ENCODE measurements at regions not wholly inside any gene's neighbourhood (a gene's known extent, or its start where the extent isn't known, plus 50 kb on each side); places are given as distances from the start of the nearest gene placed in this dataset.
"Not testable (repeated sequence)": the region's sequence is repeated elsewhere in the genome, so short reads cannot be mapped to it uniquely, and the experiment has no call there.

DNA sequence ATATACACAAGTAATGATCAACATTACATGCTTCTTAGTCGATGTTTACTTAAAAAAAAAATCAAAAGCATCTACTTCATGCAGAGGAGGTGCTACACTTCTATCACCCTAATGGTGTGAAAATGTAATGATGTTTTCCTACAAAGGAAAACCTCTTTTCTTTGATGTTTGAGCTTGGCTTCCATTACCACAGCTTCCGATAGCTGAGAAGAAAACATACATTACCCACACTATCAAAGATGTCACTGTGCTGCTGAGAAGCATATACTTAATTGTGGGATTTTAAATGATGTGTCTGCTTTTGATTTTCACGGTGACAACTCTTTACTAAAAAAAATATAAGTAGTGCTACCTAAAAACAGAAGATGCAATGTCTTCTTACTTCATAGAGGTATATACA, 200.2 kb upstream of the PHF14 start:
- DNase-seq (ENCODE audit: extremely low read depth, low read depth) = no peak

DNA sequence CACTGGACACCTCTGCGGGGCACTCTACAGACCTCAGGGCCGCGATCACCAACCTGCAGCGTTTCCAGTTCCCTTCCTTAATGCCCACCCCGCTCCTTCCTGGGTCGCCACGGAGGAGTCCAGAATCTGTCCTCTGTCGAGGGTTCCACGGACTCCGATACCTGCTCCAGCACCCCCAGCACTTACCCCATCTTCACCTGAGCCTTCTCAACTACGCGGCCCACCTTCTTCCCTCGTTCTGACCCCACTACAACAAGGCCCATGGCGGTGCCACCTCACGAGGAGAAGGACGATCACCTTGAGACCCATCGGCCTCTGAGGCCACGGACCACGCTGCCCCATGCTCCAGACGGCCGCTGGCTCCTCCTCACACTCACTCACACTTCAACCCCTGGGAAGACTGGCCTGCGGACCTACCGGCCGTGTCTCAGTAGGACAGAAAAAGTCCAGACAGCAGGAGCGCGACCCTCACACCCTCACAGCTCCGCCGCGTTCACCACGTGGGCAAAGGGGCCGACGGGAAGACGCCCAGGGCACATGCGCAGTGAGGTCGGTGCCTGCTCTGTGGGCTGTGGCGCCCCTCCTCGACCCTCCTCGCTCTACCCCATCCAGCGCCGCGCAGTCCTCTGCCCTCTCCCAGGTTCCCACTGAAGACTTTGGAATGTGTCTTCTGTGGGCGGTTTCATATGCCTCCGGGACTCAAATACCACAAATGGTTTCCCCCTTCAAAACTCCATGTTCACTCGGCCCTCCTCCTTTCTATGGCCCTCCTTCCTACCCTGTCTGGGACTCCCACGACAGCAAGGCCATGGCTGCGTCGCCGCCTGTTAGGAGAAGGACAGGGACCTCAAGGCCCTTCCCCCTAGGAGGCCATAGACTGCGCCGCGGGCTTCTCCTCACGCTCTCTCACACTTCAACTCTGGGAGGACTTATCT, 193.9 kb upstream of the PHF14 start:
- no peak for DNase-seq (ENCODE audit: extremely low read depth, low read depth)
- TF ChIP-seq, protein P1, sequence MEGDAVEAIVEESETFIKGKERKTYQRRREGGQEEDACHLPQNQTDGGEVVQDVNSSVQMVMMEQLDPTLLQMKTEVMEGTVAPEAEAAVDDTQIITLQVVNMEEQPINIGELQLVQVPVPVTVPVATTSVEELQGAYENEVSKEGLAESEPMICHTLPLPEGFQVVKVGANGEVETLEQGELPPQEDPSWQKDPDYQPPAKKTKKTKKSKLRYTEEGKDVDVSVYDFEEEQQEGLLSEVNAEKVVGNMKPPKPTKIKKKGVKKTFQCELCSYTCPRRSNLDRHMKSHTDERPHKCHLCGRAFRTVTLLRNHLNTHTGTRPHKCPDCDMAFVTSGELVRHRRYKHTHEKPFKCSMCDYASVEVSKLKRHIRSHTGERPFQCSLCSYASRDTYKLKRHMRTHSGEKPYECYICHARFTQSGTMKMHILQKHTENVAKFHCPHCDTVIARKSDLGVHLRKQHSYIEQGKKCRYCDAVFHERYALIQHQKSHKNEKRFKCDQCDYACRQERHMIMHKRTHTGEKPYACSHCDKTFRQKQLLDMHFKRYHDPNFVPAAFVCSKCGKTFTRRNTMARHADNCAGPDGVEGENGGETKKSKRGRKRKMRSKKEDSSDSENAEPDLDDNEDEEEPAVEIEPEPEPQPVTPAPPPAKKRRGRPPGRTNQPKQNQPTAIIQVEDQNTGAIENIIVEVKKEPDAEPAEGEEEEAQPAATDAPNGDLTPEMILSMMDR (IDR thresholded peaks at IDR 0.05; ENCODE audit: low read depth, low read length) = no peak

More for the DNA sequence above, 200.2 kb upstream of the PHF14 start:
- TF ChIP-seq, protein P1 (IDR thresholded peaks at IDR 0.05; ENCODE audit: low read depth, low read length) = no peak

GRCh38 chr7:10780400-10780747, 193.3 kb upstream of the PHF14 start:
- no peak for DNase-seq (ENCODE audit: extremely low read depth, low read depth)
- TF ChIP-seq, protein P1 (IDR thresholded peaks at IDR 0.05; ENCODE audit: low read depth, low read length) = no peak

GRCh38 chr7:10786976-10787375, 186.7 kb upstream of the PHF14 start:
- DNase-seq (ENCODE audit: extremely low read depth, low read depth) = not testable (repeated sequence)

- TF ChIP-seq, protein P1 (IDR thresholded peaks at IDR 0.05; ENCODE audit: low read depth, low read length) = no peak
- no peak for DNase-seq (ENCODE audit: extremely low read depth, low read depth)
These were observed 184.5 kb upstream of the PHF14 start for GRCh38 chr7:10789170-10789569.

DNA sequence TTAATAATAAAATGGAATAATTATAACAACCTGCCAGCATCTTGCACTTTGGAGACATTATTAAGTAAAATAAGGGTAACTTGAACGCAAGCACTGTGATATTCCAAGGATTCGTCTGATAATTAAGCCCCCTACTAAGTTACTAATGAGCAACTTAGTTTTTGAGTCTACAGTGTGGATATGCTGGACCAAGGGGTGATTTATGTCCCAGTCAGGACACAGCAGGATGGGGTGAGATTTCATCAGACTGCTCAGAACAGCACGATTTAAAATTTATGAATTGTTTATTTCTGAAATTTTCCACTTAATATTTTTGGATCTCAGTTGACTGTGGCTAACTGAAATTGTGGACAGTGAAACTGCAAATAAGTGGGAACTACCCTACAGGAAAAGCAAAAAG, 182.8 kb upstream of the PHF14 start:
- no peak for DNase-seq (ENCODE audit: extremely low read depth, low read depth)
- TF ChIP-seq, protein P1 (IDR thresholded peaks at IDR 0.05; ENCODE audit: low read depth, low read length) = no peak

GRCh38 chr7:10793995-10794775, 179.5 kb upstream of the PHF14 start:
- no peak for DNase-seq (ENCODE audit: extremely low read depth, low read depth)
- TF ChIP-seq, protein P1 (IDR thresholded peaks at IDR 0.05; ENCODE audit: low read depth, low read length) = no peak
